GM18907 (cell line): ENCODE measurements at regions not wholly inside any gene's neighbourhood (a gene's known extent, or its start where the extent isn't known, plus 50 kb on each side); places are given as distances from the start of the nearest gene placed in this dataset.

Experiments
- ATAC-seq: cut with Tn5 transposase; IDR thresholded peaks from one replicate; pipeline ENCODE4 v1.9.1; 2021; ENCODE audit warnings: mild to moderate bottlenecking, moderate library complexity; ENCODE audit not compliant: unreplicated experiment

DNA sequence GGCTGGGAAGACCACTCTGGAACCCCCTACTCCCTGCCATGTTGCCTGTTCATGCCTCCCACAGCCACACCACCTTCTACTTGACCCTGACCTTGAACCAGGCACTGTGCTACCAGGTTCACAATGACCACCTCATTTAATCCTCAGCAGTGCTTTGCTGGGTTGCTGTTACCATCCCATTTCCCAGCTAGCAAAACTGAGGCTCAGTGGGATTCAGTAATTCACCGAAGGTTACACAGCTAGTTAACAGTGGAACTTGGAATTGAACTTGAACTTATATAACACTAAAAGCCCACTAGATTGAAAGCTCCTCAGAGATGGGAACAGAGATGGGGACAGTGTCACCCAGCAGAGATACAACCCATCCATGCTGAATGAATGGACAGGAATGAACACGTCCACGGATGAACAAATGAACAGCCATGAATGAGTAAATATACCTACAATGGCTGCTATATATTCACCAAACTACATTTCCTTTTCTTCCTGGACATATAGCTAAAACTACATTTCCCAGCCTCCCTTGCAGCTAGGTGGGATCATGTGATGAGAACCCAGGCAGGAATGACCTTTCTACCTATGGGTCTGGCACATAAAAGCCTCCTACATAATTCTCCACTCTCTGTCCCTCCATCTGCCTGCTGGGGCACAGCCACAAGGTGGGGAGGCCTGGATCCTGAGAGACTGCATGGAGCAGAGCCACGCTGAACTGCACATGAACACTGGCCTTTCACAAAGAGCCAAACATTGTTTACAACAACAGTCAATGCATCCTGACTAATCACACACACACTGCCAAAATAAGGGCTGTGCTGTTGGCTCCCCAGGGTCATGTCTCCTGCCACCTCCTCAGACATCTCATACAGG is 94.8 kb downstream of the RMI2 start:
- ATAC-seq, result no peak

DNA sequence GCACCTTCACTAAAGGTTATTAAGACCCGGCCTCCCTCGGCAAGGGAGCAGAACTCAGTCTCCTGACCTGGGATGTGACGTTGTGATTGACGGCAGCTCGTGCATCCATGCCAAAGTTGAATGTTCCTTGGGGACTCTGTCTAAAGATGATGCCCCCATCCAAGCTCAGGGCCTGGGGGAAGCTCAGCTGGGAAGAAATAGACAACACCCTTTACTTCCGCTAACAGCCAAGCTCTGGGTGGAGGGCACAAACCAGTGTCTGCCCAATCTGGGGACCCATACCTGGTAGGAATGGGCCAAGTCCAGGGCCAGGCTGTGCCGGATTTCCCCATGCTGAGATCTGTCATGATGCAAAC is 95.4 kb downstream of the RMI2 start:
- no peak for ATAC-seq

DNA sequence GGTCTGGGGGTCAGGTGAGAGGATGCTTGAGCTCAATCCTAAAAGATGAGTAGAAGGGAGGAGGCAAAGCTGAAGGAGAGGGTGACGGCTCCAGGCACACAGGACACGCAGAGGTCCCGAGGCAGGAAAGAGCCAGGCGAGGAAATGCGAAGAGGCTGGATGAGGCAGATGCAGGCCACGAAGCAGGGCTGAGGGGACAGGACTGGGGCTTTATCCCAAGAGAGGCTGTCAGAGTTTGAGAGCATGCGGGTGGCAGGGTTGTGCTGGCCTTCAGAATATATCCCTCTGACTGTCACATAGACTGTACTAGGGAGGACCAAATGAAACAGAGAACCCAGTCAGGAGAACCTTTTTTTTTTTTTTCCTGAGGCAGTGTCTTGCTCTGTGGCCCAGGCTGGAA is 100.2 kb downstream of the RMI2 start:
- no peak for ATAC-seq

DNA sequence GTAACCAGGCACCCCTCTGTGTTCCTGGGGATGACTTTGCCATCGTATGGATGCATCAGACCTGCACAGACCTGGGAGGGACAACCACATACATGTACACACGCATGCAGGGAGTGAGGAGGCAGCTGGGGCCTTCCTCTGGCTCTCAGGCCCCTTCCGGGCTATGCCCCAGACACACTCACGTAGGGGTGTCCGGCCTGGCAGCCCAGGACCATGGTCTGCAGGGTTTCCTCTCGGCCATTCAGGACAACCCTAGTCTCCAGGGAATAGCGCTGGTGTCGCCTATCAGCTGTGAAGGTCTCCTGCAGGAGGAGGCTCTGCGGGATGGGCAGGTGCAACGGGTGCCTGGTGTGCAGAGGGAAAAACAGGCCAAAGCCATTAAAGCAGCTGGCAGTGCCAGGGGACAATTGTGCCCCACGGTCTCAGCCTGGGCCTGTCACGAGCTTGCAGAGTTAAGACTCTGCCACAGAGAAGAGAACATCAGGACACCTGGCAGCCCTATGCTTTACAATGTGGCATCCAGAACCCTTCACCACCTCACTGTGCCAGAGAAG is 101.4 kb downstream of the RMI2 start:
- no peak for ATAC-seq

DNA sequence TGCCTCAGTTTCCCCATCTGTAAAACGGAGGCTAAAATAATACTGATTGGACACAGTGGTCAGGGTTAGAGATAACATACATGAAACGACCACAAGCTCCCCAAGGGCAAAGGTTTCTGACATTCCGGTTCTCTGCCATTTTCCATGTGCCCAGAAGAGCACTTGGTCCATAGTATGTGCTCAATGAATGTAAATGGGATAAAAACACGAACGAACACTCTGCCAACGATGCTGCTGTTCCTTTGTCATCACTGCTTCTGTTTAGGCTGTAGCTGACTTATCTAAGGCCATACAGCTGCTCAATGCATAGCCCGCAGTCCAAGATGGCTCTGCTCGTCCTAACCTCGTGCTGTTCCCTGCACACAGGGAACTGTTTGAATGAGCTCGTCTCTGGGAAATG is 102.0 kb downstream of the RMI2 start:
- no peak for ATAC-seq

DNA sequence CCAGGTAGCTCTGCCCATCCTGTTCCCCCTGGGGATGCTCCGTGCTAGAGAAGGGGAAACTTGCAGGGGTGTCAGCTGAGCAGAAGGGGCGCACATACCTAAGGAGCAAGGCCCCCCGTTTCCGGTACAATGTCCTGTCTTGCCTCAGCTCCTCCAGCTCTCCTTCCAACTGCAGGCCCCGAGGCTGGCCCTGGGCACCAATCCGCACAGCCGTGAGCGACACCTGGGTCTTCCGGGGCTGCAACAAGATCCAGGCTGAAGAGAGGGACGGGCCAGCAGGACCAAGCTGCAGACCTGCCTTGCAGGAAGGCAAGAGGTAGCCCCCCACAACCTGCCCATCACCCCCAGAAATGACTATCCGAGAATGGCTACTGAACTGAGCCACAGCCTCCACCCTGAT is 102.6 kb downstream of the RMI2 start:
- ATAC-seq, result no peak

DNA sequence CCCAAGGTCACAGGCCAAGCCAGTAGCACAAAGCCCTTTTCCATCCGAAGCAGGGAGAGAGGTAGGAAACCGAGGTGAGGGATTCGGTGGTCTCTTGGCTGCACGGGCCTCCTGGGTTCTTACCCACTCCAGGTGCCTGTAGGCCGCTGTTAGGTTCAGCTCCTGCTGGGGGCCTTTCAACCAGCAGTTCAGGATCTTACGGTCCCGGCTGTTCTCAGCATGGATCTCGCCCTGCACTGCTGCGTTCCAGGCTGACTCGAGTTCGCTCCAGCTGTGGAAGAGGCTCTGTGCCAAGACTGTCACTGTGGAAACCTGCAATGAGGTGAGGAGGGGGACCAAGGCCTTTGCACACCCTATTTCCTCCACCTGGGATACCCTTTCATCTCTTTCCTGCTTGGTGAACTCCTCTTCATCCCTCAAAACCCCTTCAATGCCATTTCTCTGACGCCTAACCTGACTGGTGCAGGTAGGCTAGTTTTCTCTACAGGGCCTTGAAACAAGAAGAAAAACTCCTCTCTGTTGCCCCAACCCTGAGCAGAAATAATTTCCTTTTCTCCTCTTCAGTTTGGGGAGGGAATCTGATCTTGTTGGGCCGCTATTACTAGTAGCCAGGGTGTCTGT is 103.6 kb downstream of the RMI2 start:
- no peak for ATAC-seq

DNA sequence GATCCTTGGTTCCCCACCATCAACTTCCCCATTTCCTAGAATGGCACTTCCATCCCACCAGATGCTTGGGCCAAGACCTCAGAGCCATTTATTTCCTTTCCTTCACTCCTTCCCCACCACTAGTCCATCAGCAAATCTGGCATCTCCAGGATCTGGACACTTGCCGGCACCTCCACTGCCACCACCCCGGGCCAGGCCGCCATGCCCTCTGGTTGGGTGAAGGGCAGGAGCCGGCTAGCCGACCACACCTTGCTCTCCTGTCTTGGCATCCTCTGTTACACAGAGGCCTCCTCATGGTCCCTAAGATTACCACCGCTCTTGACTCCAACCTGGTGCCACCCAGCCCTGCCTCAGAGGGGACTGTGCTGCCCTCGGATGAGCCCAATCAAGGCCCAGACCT is 104.5 kb downstream of the RMI2 start:
- ATAC-seq, result no peak

DNA sequence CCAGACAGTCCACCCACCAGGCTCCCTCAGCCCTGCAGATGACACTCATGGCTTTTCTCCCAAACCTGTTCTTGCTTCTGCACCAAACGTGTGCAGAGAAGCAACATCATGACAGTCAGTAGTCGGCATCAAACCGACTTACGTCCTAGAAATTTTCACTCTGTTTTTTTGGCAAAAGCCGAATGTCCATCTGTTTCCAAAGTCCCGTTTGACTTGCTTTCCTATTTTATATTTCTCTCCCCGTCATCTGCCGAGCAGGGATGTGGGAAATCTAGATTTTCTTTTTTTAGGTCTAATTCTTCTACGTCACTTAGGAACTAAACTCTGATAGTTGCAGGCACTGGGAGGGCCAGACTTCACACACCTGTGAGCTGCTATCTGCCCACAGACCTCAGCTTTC is 104.9 kb downstream of the RMI2 start:
- ATAC-seq, result no peak

DNA sequence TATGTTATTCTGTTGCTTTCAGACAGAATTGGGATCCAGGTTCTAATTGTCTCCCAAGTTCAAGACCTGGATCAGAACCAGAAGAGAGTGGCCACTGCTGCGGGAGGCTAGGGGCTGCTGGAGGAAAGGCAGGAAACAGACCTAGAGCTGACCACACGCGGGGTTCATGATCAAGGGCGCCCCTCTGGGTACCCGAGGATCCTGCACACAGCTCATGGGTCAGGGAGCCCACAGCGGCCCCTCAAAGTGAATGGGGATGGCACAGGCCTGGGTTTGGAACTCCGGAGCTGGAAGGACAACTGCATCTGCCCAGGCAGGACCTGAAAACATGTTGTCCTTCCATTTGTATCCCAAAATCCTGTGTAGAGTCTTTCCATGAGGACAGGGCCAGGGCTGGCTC is 107.0 kb downstream of the RMI2 start:
- no peak for ATAC-seq

DNA sequence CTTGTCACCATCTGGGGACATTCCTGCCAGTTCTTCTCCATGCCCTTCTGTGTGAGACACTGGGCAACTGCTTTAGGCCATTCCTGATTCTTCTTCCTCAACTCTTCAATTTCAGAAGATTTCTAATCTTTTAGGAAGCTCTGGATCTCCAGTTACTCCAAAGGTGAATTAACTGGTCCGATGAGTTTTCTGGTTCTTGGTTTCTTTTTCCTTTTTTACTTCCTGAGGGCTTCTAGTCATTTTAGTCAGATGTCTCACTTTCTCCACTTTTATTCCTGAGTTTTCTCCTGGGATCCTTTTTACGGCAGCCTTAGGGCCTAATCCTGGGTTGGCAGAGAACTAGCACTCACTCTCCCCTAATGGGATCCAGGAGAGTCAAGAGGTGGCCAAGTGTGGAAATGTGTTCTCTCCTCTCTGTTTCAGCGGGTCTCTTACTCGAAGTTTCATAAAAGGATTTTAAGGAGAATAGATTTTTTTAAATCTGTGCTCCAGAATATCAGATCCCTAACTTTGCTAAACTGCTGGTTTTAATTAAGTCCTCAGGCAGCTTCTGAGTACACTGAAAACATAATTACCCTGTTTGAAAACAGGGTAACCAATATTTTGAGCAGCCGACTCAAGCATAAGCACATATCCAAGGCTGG is 107.6 kb downstream of the RMI2 start:
- ATAC-seq, result no peak

DNA sequence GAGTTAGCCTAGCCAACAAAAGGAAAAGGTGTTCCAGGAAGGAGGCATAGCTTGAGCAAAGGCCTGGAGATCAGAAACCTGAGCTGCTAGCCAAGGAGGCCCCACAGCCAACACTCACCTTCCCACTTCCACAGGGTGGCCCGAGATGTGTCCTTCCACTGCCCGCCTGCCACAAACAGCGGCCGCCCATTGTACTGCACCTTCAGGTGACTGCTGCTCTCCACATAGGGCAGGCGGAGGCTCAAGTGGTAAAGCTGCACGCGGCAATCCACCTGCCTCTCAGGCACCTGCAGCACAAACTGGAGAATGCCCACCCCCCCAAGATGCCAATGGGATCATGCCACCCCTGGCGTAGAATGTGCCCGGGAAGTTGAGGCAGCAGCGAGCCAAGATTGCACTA is 111.5 kb downstream of the RMI2 start:
- no peak for ATAC-seq

DNA sequence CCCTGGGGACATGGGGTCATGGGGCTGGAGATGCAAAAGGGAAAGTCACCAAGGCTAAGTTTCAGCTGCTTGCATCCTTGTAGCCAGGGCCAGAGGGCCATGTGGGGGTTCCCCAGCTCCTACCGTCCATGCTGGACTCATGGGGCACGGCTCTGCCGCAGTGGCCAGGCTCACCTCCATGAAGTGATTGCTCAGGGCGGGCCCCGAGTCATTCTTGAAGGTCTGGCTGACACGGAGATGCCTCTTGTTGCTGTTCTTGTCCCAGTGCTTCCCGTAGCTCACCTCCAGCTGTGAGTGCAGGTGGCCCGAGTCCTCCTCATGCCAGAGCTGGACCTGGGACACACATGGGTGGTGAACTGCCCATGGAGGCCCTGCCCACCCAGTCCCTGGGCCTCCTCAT is 114.5 kb downstream of the RMI2 start:
- ATAC-seq, result no peak

DNA sequence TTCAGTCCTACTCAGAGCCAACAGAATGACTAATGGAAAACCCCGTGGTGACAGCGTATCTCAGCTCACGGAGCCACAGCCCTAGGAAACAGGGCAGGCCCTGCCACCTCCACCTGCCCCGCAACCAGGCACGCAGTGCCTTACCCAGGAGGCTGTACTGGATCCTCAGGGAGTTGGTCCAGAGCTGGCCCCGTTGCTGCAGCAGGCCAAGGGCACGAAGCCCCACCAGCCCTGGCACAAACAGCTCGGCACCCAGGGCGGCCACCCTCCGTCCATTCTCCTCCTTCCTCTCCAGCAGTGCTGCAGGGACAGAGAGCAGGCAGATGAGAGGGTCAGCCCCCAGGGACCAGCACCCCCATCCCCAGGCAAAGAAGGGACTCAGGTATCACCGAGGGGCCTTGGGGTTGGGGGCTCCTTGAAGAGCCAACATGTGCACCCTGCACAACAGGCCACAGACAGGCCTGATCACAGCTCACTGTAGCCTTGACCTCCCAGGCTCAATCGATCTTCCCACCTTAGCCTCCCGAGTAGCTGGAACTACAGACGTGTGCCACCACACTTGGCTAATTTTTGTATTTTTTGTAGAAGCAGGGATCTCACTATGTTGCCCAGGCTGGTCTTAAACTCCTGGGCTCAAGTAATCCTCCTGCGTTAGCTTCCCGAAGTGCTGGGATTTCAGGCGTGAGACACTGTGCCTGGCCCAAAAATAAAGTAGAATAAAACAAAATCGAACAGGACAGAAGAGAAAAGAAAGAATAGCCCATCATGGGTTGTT is 115.7 kb downstream of the RMI2 start:
- ATAC-seq, result no peak

DNA sequence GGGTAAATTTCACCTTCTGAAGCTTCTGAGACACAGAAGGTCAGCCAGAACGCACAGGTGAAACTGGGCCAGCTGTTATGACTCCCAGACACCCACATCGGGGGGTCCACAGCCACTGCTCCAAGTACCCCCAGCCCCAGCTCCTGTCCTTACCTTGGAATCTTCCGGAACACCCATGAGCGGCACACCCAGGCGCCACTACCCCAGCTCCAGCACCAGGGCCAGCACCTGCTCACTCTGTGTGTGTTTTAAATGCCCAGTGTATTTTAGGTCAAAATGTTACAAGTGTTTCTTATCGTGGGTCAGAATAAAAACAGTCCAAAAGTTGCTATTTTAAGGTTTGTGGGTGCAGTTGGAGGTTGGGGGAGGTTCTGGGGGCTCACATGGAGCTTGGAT is 116.3 kb downstream of the RMI2 start:
- no peak for ATAC-seq

DNA sequence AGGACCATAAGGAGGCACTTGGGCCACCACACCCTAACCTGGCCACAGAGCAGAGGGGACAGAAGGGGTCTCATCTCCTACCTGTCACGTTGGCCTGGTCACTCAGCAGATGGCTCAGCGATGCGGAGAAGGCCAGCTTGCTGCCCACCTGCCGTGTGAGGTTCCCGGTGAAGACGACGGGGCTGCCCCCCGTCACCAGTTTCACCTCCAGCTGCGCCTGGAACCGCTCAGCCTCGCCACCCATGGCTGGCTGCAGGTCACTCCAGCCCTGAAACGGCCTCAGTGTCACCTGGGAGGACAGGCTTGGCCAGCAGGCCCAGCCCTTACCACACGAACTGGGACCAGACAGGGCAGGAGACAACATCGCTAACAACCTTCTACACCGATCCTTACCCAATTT is 116.8 kb downstream of the RMI2 start:
- no peak for ATAC-seq

DNA sequence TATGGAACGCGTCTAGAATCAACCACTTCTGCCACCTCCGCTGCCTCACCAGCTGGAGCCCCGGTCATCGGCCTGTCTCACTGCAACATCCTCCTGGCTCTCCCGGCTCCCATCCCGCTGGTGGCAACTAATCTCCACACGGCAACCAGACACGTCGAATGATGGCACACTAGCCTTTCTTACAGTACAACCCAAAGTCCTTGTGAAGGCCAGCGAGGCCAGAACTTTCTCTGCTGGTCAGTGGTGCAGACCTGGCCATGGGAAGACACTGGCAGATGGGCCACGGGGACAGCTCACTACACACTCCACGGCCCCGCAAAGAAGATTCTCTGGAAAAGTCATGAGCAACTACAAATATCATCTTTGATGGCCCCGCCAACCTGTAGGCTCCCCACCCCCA is 117.6 kb downstream of the RMI2 start:
- ATAC-seq, result no peak

DNA sequence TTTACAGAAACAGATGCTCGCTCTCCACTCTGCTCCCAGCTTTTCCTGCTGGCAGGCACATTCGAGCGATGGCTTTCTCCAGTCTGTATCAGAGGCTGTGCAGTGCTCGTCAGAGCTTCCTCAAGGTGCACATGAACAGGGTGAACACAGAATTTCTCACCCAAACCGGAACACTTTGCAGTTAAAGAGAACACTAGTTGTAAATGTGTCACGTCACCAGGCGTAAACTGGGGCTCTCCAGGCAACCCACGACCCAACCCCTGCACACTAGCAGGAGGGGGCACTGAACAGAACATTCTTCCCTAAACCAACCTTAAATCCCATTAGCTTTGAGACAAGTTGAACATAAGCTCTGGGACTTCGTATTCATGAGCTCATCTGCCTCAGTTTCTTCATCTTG is 119.0 kb downstream of the RMI2 start:
- ATAC-seq, result no peak

DNA sequence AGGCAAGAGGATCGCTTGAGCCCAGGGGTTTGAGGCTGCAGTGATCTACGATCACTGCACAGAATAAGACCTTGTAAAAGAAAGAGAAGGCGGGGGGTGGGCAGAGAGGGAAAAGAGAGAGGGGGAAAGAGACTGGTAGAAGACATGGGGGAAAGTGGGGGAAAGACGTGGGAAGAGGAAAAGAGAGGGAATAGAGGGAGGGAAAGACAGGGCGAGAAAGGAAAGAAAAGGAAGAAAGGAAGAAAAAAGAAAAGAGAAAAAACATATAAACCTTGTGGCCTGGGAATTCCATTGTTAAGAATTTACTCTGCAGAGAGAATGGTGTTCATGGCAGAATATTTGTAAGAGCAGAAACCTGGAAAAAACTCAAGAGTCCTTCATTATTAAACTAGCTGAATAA is 120.4 kb downstream of the RMI2 start:
- no peak for ATAC-seq

DNA sequence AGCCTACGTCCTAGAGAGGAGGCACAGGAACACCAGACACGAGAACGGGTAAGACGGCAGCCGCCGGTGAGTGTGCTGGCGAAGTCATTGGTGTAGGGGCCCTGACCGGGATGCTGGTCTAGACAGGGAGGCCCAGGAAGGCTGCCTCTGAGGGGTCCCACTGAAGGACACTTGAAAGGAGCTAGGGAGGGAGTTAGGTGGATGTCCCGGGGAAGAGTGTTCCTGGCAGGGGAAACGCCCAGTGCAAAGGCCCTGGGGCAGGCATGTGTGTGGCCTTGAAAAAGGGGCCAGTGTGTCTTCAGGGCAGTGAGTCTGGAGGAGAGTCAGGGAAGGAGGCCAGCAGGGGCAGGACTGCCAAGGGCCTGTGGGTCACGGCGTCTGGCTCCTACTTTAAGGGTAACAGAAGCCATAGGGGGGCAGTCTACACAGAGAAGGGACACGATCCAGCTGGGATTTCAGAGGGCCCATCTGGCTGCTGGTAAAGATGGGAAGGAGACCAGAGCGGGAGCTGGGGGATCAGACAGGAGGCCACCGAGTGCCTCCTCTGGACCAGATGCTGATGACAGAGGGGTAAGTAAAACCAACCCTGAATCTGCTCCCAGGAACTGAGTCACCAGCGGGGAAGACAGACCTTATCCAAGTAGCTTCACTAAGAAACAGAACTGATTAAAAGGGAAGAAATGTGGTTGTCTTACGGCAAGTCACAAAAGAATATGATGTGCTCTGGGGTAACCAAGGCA is 115.9 kb downstream of the LITAF start:
- ATAC-seq, result no peak

DNA sequence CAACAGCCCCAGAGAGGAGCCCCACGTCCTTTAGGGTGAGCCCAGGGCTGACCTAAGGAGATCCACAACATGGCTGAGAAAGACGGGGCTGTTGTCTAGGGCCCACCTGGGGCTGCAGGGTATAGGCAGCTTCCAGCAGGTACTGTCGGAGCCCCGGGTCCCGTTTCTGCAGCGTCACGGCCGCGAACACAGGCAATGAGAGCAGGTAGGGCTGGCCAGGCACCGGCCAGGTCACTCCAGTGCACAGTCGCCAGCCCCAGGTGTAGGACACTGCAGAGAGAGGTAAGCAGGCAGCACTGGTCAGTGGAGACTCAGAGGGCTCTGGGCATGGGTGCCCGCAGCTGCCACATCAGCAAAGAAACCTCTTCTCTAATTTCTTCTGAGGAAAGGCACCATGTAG is 115.2 kb downstream of the LITAF start:
- ATAC-seq, result no peak
